ENCODE measurements at regions not wholly inside any gene's neighbourhood (a gene's known extent, or its start where the extent isn't known, plus 50 kb on each side); places are given as distances from the start of the nearest gene placed in this dataset.

DNA sequence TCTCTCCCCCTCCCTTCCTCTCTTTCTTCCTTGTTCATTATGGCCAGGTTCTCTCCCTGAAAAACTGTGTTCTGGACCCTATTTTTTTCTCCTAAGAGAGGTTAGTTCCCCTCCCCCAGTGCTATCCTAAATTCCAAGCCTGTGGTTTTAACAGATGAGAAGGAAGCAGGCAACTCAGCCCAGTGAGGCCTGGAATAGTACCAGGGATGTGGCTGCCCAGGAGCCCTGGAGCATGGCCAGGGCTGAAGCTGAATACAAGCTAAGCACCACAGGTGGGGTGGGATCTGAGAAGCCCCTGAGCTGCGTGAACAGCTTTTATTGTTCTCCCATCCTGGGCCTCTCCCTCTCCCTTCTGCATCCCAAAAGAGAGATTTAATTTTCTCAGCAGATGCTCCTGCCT is 1581.3 kb upstream of the TMEM132C start:
- DNase-seq (ENCODE audit: low spot score) = no peak

DNA sequence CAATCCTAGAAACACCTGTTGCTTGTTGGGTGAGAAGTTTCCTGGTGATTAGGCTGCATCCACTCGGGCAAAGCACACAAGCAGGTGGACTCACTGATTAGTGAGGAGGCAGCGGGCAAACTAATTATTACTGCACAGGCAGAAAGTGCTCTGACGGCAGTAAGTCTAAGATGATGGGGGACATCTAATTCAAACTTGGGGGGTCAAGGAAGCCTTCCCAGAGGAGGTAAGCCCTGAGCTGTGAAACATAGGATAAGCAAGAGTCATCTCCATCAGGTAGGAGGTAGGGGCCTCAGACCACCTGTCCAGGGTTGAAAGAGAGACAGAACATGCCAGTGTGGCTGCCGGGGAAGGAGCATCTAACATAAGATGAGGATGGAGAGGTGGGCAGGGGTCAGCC is 1578.4 kb upstream of the TMEM132C start:
- DNase-seq (ENCODE audit: low spot score) = no peak

DNA sequence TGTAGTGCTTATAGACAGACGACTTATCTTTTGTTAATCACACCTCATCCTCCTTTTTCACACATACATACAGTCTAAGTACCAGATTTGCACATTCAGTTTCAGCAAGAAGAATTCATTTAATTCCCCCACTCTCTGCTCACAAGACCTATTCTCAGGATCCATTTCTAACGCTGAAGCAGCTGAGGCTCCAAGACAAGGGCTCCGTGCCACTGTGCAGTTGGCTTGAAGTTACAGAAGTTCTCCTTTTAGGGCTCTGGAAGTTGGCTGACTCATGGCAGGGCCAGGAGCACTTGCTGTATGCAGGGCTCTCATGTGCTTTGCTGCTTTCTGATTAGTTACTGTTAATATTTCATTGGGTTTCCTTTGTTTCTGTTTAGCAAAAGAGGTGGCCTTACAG is 1566.9 kb upstream of the TMEM132C start:
- no peak for DNase-seq (ENCODE audit: low spot score)

DNA sequence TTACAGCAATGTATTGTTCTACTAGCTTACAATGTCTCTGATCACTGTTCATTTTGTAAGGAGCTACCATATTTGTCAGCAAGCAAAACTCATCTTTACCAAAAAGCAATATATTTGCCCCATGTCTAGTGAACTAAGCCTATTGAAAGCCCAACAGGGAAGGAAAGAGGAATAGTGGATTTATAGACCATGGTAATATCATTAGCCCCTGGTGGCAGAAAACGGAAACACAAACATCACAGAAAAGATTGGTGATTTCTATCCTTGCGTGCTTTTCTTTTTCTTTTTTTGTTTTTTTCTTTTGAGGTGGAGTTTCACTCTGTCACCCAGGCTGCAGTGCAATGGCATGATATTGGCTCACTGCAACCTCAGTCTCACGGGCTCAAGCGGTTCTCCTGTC is 1562.4 kb upstream of the TMEM132C start:
- no peak for DNase-seq (ENCODE audit: low spot score)

DNA sequence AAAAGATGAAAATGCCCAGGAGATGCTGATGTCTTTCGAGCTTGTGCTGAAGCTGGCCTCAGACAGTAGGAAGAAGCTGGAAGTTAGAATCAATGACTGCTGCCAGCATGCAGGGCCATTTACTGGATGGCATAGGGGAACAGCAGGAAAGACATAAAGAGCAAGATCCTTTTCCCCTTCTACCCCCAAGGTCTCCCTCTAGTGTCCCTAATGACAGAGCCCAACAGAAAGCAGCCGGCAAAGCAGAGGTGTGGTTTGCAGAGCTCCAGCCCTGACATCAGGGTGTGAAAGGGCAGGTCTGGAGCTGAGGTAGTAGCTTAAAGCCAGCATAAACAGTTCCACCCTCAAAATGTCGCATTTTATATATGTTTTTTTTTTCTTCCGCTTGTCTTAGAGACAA is 1560.7 kb upstream of the TMEM132C start:
- no peak for DNase-seq (ENCODE audit: low spot score)

DNA sequence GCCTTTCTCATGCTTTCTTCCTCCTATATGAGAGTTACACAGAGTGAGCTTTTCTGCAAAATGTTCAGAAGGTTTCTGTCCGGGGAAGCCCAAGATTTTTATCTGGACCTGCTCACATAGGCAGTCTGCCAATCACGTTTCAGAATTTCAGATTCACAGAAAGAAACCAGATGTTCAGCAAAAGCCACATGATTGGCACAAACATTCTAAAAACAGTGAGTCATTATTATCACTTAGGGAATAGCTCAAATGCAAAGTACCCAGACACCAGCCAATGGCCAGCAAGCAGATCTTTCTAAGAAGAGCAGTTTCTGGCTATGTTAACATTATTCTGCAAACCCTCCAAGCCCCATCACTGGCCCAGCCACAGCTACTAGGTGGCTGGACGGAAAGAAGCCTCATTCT is 1558.5 kb upstream of the TMEM132C start:
- DNase-seq (ENCODE audit: low spot score) = no peak

DNA sequence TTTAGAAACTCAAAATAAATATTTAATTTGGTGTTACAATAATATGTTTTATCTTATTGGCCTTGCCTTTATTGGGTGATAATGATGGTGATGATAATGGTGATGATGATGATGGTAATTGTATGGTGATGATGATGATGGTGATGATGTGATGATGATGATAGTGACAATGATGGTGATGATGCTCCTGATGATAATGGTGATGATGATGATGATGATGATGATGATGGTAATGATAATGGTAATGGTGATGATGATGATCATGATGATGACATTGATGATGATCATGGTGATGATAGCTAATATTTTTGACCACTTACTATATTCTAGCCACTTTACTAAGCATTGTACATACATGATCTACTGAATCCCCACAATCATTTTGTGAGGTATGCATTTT is 1548.6 kb upstream of the TMEM132C start:
- DNase-seq (ENCODE audit: low spot score) = no peak

DNA sequence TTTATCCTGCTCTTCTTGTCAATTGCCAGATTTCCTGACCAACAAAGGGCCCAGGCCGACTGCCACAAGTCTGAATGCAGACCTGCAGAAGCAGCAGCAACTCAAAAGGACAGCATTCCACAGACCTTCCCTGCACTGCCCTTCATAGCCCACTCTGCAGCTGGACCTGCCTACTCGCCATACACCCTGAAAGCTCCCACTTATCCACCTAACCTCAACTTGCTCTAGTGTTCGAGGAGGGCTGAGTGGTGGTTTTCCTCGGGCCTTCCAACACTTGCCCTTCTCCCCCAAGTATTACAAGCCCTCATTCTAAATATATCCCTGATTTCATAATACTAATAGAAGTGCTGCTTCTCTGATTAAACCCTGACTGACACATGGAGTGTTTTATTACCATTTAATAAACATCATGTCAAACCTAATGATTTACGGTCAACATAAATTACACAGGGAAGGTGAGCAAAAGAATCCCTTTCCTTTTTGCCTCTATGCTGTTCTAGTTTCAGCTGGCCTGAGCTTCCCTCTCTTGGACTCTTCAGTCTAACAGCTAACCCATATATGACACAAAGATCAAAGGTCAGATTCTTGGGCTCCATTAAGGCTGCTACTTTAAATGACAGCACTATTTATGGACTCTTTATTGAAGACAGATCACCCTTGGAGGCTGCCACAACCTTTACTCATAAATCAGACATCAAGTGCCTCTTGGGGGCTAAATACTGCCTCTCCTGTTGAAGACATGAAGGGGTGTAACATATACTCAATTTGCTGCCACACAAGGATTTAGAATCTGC is 1546.9 kb upstream of the TMEM132C start:
- no peak for DNase-seq (ENCODE audit: low spot score)

DNA sequence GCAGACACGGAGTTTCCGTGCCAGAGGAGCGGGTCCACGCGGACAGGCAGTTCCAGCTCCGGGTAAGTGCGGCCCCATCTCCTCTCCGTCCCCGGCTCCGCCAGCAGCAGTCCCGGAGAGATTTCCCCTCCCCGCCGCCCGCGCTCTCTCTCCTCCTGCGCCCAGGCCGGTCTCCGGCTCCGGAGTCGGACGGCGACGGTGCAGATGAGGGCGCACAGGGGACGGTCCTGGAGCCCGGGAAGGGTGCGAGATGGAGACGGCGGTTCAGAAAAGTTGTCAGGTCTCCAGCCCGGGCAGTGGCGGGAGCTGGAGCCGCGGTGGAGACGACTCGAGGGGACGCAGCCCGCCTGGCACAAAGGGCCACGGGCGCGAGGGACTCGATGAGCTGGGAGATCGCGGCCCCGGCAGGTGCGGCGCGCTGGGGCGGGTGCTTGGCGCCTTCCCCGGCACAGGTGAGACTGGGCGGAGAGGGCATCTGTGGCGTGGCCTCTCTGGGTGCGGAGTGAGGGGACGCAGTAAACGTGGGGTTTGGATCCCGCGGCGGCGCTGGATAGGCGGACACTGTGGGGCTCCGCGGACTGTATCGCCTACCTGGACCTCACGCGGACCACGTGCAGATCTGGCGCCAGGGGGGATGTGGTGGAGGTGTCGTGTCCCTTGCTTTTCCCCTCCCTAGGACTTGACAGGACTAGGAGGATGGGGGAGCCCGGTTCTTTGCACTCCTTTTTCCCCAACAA is 1540.3 kb upstream of the TMEM132C start:
- DNase-seq (ENCODE audit: low spot score) = no peak

DNA sequence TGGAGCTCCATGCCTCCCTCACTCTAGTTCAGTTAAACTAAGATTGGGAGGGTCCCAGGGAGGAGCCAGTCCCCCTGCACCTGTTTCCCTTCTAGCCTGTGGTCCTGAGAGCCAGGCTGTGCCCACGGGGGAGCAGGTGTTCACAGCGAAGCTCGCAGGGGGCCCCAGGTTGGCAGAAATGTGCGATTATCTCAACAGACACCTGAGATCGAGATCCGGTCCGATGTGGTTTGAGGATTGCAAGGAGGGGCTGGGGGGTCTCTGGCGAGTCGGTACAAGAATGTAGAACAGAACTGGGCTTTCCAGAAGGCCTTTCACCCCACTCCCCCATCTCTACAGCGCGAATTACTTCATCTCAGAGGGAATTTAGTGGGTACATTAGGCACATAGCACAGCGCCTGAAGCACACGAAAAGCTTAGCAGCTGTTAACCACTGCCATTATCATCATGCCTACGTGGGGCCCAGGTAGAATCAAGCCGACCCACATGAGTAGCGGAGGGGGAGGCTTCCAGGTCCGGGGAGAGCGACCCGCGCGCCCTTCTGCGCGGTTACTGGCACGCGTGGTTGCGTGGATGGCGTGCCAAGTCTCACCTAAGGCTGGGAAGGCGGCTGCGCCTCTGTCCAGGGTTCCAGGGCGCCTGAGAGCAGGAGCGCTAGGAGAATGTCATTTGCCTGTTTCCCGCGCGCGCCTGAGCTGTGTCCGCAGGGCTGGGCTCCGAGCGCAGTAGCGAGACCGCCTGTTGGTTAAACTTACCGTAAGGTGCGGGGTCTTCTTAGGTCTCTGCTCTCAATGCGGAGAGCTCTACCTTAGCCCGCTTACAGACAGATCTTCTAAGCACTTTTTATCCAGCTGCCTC is 1539.5 kb upstream of the TMEM132C start:
- DNase-seq (ENCODE audit: low spot score) = no peak

DNA sequence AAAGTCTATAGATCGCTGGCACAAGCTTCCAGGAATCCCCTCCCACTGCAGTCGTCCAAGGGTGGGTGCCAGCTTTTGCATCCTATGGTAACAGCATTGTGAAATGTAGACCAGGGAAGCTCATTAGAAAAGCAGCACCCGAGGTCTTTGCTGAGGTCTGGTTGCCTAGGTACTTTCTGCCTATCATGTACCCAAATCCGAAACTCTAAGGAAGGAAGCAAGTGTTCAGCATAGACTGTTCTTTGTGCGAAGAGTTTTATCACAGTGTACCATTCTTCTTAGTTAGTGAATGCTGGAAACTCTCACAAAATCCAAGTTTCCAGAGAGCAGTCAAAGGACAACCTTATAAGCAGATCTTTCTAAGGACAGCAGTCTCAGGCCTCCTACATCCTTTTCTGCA is 1532.7 kb upstream of the TMEM132C start:
- no peak for DNase-seq (ENCODE audit: low spot score)

DNA sequence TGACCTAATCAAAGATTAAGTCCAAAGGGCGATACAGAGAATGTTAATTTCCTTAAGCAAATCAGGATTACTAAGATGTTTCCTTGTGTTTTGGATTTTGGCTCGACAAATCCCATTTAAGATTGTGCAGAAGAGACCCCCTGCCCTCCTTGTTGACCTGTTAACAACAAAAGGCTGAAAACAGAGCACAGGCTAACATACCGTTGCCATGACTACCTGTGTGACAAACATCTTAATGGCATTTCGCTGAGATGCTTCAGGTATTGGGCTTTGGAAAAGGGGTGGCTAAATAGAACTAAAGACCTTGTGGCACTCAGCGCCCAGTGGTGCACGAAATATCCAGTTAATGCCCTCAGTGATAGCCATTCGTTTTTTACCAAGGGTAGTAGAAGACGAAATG is 1532.3 kb upstream of the TMEM132C start:
- DNase-seq (ENCODE audit: low spot score) = no peak

DNA sequence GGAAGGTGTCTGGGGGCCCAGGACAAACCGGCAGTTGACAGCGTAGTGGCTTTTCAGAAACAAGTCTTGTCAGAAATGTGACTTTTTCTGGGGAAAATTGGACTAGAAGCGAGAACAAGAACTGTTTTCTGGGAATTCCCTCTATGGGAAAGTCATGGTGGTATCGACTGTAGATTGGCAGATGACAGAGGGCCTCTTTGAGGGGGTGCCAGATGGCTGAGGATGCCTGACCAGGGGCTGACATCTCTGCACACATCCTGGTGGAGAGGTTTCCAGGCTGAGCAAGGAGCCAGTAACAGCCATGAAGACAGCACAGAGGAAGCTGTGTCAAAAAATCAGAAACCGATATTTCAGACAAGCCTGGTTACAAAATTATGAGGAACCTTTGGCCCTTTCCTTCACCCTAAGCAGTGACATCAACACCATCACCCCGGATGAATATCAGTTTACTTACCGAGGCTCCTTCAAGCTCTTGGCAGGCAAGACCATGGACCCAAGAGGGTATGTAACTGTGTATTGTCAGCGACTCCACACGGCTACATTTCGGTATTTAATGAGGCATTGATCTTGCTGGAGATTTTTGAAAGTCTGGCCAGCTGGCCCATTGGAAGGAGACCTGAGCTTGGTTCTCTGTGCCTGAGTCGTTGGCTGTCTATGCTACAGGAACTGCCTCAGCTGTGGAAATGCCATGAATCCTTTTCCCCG is 1525.3 kb upstream of the TMEM132C start:
- DNase-seq (ENCODE audit: low spot score) = no peak

DNA sequence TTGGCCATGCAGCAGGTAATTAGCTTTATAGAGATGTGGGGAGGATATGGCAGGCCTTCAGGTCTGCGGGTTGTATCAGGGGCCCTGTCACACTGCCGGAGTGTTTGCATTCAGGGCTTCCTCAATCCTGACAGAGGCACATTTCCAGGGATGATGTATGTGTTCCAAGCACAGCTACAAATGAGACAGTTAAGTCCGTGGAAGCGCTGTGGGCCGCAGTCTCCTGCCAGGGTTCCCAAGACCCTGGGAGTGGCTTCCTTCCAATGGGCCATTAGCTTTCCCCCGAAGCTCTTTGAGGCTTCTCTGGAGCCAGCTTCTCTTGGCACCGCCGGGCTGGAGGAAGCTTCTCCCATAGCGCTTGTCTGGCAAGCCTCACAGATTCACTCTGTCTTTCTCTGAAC is 1524.7 kb upstream of the TMEM132C start:
- DNase-seq (ENCODE audit: low spot score) = no peak

DNA sequence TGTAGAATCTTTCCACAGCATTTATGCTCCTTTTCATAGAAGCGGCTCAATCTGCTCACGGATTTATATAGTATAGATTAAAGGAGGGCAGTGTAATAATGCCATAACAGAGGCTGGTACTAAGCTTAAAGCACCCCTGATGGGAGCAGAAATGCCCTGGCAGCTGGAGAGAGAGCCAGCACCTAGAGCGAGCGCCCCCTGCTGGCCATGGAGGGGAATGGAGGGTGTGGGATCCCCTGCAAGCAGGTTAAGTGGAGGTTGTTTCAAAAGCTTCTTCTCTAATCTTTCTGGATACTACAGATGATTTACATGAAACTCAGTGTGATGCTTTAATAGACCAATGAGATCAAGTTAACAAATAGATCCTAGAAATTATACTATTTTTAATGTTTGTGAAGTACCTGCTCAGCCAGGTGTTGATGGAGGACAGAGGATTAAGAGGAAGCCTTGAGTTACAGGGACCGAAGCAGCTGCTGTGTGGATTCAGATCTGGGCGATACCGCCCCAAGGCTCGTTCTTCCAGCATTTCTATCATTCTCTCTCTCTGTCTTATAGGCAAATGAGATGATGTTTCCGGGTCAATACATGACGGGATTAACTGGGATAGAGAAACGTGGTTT is 1519.3 kb upstream of the TMEM132C start:
- DNase-seq (ENCODE audit: low spot score) = peak; percentile 74

DNA sequence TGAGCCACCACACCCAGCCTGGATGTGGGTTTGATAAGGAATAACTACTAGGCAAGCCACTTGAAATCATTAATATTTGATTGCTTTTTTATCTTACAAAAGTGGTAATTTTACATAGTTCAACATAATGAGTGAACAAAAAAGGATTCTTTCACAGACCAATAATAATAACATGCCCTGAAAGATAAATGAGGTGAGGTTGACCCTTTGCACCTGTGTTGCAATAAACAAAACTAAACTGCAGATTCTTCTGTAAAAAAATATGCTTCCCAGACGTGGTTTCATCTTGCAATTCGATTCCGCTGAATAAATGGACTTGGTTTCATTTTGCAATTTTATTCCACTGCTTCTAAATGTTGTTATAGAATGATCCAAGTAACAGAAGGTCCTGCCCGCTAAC is 1514.9 kb upstream of the TMEM132C start:
- no peak for DNase-seq (ENCODE audit: low spot score)

DNA sequence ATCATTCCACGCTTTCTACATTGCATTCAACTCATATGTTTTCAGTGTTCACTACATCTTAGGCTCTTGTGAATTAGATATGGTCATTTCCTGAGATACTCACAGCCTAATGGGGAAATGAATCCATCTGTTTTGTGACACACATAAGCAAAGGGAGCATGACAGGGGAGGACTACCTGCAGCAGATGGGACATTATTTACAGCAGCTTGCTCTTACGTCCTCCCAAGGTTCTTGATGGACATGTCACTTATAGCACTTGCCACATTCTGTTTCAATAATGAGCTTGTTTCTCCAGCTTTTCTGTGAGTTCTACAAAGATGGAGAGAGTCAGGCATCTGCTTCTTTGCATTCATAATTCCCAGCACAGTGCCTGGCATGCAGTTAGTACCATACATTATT is 1509.6 kb upstream of the TMEM132C start:
- DNase-seq (ENCODE audit: low spot score) = no peak

DNA sequence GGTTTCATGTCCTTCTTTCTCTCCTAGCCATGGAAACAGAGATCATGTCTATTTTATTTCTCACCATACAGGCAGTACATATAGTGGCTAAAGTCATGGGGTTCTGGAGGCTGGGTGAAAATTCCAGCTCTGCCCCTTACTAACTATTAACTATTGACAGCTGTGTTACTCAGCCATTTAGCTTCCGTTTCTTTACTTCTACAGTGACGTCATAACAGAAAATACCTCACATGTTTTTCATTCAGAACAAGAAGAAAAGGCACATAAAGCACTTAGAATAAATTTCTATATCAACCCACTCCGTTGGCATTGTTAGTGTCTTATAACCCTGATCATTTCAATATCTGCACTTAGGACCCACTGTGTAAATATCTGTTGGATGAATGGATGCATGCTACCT is 1506.9 kb upstream of the TMEM132C start:
- DNase-seq (ENCODE audit: low spot score) = no peak

DNA sequence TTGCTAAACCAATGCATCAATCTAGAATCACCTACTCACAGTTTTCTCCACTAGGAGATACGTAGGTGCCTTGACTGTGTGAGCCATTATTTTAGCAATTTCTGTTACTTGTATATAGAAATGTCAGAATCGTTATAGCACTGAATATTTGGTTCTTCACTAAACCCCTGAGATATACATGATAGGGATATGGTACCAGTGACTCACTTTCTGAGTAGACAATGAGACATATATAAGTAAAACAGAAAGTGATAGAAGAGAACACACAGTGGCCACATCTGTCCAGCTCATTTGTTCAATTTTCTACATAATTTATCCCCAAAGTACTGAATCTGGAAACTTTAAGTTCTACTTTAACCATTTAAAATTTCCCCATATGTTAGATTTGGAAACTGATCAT is 1505.5 kb upstream of the TMEM132C start:
- no peak for DNase-seq (ENCODE audit: low spot score)

DNA sequence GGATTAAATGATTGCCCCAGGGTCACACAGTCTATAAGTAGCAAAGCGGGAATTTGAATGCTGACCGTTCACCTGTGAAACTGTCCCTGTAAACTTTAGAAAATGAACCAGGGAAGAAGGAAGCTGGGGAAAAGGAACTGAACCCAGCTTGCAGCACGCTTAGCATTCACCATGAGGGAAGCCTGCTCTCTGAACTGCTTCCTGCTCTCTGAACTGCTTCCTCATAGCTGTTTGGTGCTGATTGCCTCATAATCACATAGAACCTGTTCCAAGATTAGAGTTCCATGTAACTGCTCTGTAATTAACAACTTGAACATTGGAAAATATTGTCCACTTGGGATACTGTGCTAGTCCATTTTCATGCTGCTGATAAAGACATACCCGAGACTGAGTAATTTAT is 1504.8 kb upstream of the TMEM132C start:
- DNase-seq (ENCODE audit: low spot score) = no peak

DNA sequence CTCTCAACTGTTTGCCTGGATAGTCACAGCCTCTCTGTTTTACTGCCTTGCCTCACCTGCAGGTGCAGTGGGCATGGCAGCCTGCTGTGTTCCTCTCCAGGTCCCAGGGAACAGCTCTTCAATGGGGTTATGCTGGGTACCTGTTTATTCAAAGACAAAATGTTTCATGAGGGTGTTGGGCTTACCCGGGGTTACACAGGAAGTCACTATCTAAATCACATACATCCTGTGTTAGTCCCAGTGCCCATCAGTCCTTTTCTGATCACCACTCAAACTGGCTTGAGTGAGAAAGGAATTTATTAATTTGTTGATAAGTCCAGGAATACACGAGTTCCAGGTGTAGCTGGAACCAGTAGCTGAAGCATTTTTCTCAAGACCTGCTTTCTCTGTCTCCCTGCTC is 1503.6 kb upstream of the TMEM132C start:
- DNase-seq (ENCODE audit: low spot score) = no peak

DNA sequence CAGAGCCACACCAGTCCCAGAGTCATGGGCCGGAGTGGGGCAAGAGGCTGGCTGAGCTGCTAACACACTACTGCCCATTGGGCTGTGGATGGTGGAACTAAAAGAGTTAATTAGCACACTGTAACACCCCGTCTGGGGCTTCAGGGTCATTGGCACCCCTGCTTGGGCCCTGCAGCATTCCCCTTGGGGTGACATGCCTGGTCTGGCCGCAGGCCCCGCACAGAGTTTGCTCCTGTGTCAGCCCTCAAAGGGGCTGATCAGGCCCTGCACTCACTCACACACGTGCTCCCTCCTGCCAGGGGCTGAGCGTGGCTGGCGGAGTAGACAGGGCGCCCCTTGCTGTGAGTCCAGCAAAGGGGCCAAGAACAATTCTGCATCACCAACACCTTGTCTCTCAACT is 1499.6 kb upstream of the TMEM132C start:
- no peak for DNase-seq (ENCODE audit: low spot score)

All from D341Med (cell line).